ENCODE measurements at regions not wholly inside any gene's neighbourhood (a gene's known extent, or its start where the extent isn't known, plus 50 kb on each side); places are given as distances from the start of the nearest gene placed in this dataset.
"Not testable (repeated sequence)": the region's sequence is repeated elsewhere in the genome, so short reads cannot be mapped to it uniquely, and the experiment has no call there.

DNA sequence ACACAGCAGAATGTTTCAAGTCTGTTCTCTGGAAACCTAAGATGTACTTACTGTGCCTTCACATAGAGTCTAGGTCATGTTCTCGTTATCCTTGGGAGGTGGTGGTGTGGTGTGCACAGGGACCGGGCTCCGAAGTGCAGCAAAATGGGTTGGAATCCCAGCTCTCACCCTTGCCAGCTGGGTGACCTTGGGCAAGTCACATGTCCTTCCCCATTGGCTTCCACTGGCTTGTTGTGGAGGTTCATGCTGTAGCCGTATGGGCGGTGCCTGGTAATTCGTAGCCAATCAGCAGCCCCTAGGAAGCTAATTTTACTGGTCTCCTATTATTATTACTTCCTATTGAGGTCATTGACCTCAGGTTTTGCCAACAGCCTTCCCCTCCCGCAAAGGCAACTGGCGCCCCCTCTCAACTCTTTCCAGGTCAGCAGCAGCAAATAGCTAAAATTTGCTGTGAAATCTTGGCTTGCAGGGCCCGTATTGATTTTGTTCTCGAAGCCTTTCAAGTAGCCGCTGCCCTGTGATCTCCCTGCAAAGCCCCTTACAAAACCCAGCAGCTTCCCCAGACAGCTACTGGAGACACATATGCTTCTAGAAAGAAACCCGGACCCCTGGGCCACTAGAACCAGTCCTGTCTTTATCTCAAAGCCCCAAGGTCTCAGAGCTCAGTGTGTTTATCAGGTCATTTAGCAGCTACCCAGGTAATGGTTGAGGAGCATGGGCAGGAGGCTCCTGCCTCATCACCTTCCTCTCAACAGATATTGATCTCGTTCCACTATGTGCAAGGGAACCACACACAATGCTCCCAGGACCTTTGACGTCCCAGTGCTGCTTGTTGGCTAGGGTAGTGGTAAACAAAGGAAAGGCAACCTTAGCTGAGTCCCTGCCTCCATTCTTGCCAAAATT lies 66.5 kb upstream of the SLC1A4 start:
- no peak overlapping the region for H3K4me3 ChIP-seq (ENCODE audit: low read length in 2 of 2)
- peaks cover 0 to 14% of the 10 kb centered on the region in 2 donors for H3K36me3 Mint-ChIP-seq
- peaks cover 10% of the 10 kb centered on the region for H3K4me1 ChIP-seq (ENCODE audit: insufficient read depth, low read length)
- H3K9me3 Mint-ChIP-seq: peaks cover 0 to 10% (median 4%) of the 10 kb centered on the region in 8 donors
- no peaks in the 10 kb centered on the region for H3K9me3 ChIP-seq (ENCODE audit: control insufficient read depth in 1 of 2, low read length in 2 of 2)
- no peaks in the 10 kb centered on the region for H3K27me3 ChIP-seq (ENCODE audit: insufficient read depth, low read length)
- DNase-seq: no peak
- H3K4me1 Mint-ChIP-seq: peaks cover 2 to 14% (median 6%) of the 10 kb centered on the region in 4 donors
- ChIA-PET POLR2A (ENCODE audit: partially characterized antibody) (no interaction called here), CTCF (ENCODE audit: partially characterized antibody) (interaction anchor here (0.6 to 11.7 kb wide), 2 partner anchors 57 to 118 kb away, joined by 3 to 165 read pairs; no protein-coding TSS in a partner anchor)
- H3K27ac ChIP-seq (ENCODE audit: low read depth, low read length): no peak overlapping the region
- intact Hi-C loops (cut with micrococcal nuclease): no loop called here
- H3K36me3 ChIP-seq (ENCODE audit: insufficient read depth, low read length): no peaks in the 10 kb centered on the region
- H3K27ac Mint-ChIP-seq: peak overlapping the region in 1 of 7 donors; percentile 8
- H3K27me3 Mint-ChIP-seq: no peaks in the 10 kb centered on the region
- H3K4me3 Mint-ChIP-seq: no peak overlapping the region

- Histone ChIP-seq H3K27ac (ENCODE audit: low read depth, low read length) (no peak overlapping the region), H3K27me3 (ENCODE audit: insufficient read depth, low read length) (no peaks in the 10 kb centered on the region), H3K4me1 (ENCODE audit: insufficient read depth, low read length) (peaks cover 5% of the 10 kb centered on the region), H3K36me3 (ENCODE audit: insufficient read depth, low read length) (no peaks in the 10 kb centered on the region), H3K4me3 (ENCODE audit: low read length in 2 of 2) (no peak overlapping the region), H3K9me3 (ENCODE audit: control insufficient read depth in 1 of 2, low read length in 2 of 2) (no peaks in the 10 kb centered on the region)
- Mint-ChIP-seq H3K36me3 (peaks cover 0 to 14% of the 10 kb centered on the region in 2 donors), H3K27me3 (no peaks in the 10 kb centered on the region), H3K9me3 (peaks cover 0 to 10% (median 4%) of the 10 kb centered on the region in 8 donors), H3K4me3 (no peak overlapping the region), H3K4me1 (peaks cover 0 to 8% (median 3%) of the 10 kb centered on the region in 4 donors), H3K27ac (no peak overlapping the region)
- ChIA-PET POLR2A (ENCODE audit: partially characterized antibody) (no interaction called here), CTCF (ENCODE audit: partially characterized antibody) (interaction anchor here (0.6 to 11.7 kb wide), 2 partner anchors 56 to 118 kb away, joined by 3 to 165 read pairs; no protein-coding TSS in a partner anchor)
- intact Hi-C loops (cut with micrococcal nuclease): no loop called here
- DNase-seq: no peak
Observed at GRCh38 chr2:64923385-64923710, 65.9 kb upstream of the SLC1A4 start.

DNA sequence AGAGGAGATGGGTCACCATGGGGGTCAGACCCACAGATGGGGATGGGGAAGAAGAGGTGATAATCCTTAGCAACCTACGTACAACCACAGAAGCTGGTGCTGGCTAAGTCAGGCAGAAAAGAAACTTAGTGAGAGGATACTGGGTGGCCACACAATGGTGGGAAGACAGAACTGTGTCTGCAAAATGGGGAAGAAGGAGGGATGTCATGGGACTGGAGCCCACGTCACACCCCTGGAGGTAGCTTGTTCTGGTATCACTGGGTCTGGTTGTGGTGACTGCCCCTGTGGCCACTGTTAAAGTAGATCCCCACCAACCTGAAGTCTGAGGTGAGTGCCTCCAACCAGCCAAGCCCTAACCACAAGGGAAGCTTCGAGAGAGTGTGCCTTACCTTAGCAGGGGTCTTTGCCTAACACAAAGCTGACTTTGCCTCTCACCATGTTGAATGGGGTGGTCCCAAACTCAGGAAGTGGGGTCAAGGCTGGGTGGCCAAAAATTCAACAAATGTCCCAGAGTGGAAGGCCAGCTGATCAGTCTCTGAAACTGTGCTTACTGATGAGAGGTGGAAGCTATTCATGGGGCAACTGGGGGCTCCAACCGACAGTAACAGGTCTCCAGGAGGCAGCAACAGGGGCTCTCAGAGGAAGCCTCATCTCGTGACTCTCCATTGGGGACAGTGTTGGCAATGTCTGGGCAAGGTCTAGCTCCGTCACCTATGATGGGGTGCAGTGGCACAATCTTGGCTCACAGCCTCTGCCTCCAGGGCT lies 64.8 kb upstream of the SLC1A4 start:
- Histone ChIP-seq H3K36me3 (ENCODE audit: insufficient read depth, low read length) (no peaks in the 10 kb centered on the region), H3K4me1 (ENCODE audit: insufficient read depth, low read length) (no peaks in the 10 kb centered on the region), H3K9me3 (ENCODE audit: control insufficient read depth in 1 of 2, low read length in 2 of 2) (no peaks in the 10 kb centered on the region), H3K27ac (ENCODE audit: low read depth, low read length) (no peak overlapping the region), H3K27me3 (ENCODE audit: insufficient read depth, low read length) (no peaks in the 10 kb centered on the region), H3K4me3 (ENCODE audit: low read length in 2 of 2) (no peak overlapping the region)
- Mint-ChIP-seq H3K27ac (no peak overlapping the region), H3K4me1 (no peaks in the 10 kb centered on the region), H3K4me3 (no peak overlapping the region), H3K36me3 (peaks cover 0 to 14% of the 10 kb centered on the region in 2 donors), H3K27me3 (no peaks in the 10 kb centered on the region), H3K9me3 (peaks cover 0 to 10% (median 4%) of the 10 kb centered on the region in 8 donors)
- no peak for DNase-seq
- POLR2A ChIA-PET (ENCODE audit: partially characterized antibody): no interaction called here
- intact Hi-C loops (cut with micrococcal nuclease): no loop called here
- CTCF ChIA-PET (ENCODE audit: partially characterized antibody): interaction anchor here (1.0 to 1.8 kb wide), 3 partner anchors 116 to 245 kb away, joined by 3 to 6 read pairs (median 3); no protein-coding TSS in a partner anchor

- H3K9me3 ChIP-seq (ENCODE audit: control insufficient read depth in 1 of 2, low read length in 2 of 2); intact Hi-C loops (cut with micrococcal nuclease); H3K4me1 ChIP-seq (ENCODE audit: insufficient read depth, low read length); POLR2A ChIA-PET (ENCODE audit: partially characterized antibody); DNase-seq; H3K27me3 ChIP-seq (ENCODE audit: insufficient read depth, low read length); H3K27ac Mint-ChIP-seq; H3K4me1 Mint-ChIP-seq; H3K27ac ChIP-seq (ENCODE audit: low read depth, low read length); H3K36me3 ChIP-seq (ENCODE audit: insufficient read depth, low read length); H3K4me3 Mint-ChIP-seq; H3K9me3 Mint-ChIP-seq; H3K4me3 ChIP-seq (ENCODE audit: low read length in 2 of 2); H3K27me3 Mint-ChIP-seq: not testable (repeated sequence)
- peaks cover 0 to 14% of the 10 kb centered on the region in 2 donors for H3K36me3 Mint-ChIP-seq
- CTCF ChIA-PET (ENCODE audit: partially characterized antibody): interaction anchor here (1.2 kb wide), 1 partner anchor 11 kb away, joined by 3 read pairs; no protein-coding TSS in a partner anchor
Observed at GRCh38 chr2:64925930-64926722, 63.1 kb upstream of the SLC1A4 start.

- intact Hi-C loops (cut with micrococcal nuclease): no loop called here
- Histone ChIP-seq H3K4me3 (ENCODE audit: low read length in 2 of 2) (no peak overlapping the region), H3K4me1 (ENCODE audit: insufficient read depth, low read length) (no peaks in the 10 kb centered on the region), H3K27me3 (ENCODE audit: insufficient read depth, low read length) (no peaks in the 10 kb centered on the region), H3K36me3 (ENCODE audit: insufficient read depth, low read length) (no peaks in the 10 kb centered on the region), H3K27ac (ENCODE audit: low read depth, low read length) (no peak overlapping the region), H3K9me3 (ENCODE audit: control insufficient read depth in 1 of 2, low read length in 2 of 2) (no peaks in the 10 kb centered on the region)
- CTCF ChIA-PET (ENCODE audit: partially characterized antibody): interaction anchor here (1.2 kb wide), 1 partner anchor 11 kb away, joined by 6 read pairs; no protein-coding TSS in a partner anchor
- no peak overlapping the region for H3K4me3 Mint-ChIP-seq
- no peaks in the 10 kb centered on the region for H3K4me1 Mint-ChIP-seq
- H3K27me3 Mint-ChIP-seq: peaks cover 2 to 4% of the 10 kb centered on the region in 2 donors
- peaks cover 0 to 14% of the 10 kb centered on the region in 2 donors for H3K36me3 Mint-ChIP-seq
- POLR2A ChIA-PET (ENCODE audit: partially characterized antibody): no interaction called here
- peaks cover 0 to 10% (median 4%) of the 10 kb centered on the region in 8 donors for H3K9me3 Mint-ChIP-seq
- H3K27ac Mint-ChIP-seq: no peak overlapping the region
- no peak for DNase-seq
Observed at GRCh38 chr2:64928813-64929212, 60.4 kb upstream of the SLC1A4 start.

GRCh38 chr2:64929333-64929732 lies 59.9 kb upstream of the SLC1A4 start:
- intact Hi-C loops (cut with micrococcal nuclease): no loop called here
- H3K27me3 Mint-ChIP-seq: peaks cover 2 to 4% of the 10 kb centered on the region in 2 donors
- peaks cover 0 to 14% of the 10 kb centered on the region in 2 donors for H3K36me3 Mint-ChIP-seq
- H3K9me3 ChIP-seq (ENCODE audit: control insufficient read depth in 1 of 2, low read length in 2 of 2): no peaks in the 10 kb centered on the region
- POLR2A ChIA-PET (ENCODE audit: partially characterized antibody): no interaction called here
- H3K9me3 Mint-ChIP-seq: peaks cover 0 to 10% (median 4%) of the 10 kb centered on the region in 8 donors
- H3K4me1 Mint-ChIP-seq: no peaks in the 10 kb centered on the region
- no peaks in the 10 kb centered on the region for H3K27me3 ChIP-seq (ENCODE audit: insufficient read depth, low read length)
- no peak overlapping the region for H3K27ac ChIP-seq (ENCODE audit: low read depth, low read length)
- H3K4me3 ChIP-seq (ENCODE audit: low read length in 2 of 2): no peak overlapping the region
- H3K36me3 ChIP-seq (ENCODE audit: insufficient read depth, low read length): no peaks in the 10 kb centered on the region
- no peak for DNase-seq
- H3K4me3 Mint-ChIP-seq: no peak overlapping the region
- no peak overlapping the region for H3K27ac Mint-ChIP-seq
- H3K4me1 ChIP-seq (ENCODE audit: insufficient read depth, low read length): no peaks in the 10 kb centered on the region
- CTCF ChIA-PET (ENCODE audit: partially characterized antibody): no interaction called here
